GM12878 (cell line): ENCODE measurements at regions not wholly inside any gene's neighbourhood (a gene's known extent, or its start where the extent isn't known, plus 50 kb on each side); places are given as distances from the start of the nearest gene placed in this dataset.

Source experiments
- ATAC-seq: fragments of 200-7000 bp; cut with Tn5 transposase; 3 replicates; pipeline ENCODE4 v1.9.1; 2020; ENCODE audit warnings: mild to moderate bottlenecking, moderate library complexity
- BruUV-seq: library from RNA; stranded (reverse); fragments of 400-500 nt; replicated peaks from 2 replicates; lab custom pipeline; 2021; lab: Mats Ljungman, UMichigan
- CTCF ChIA-PET: fragments of 300-600 bp; sonication (Branson Sonifier 250); formaldehyde crosslinking; extraction: SDS; loops from one replicate; lab custom pipeline; 2021; ENCODE audit warnings: inconsistent platforms; lab: Yijun Ruan, JAX
- POLR2A ChIA-PET: fragments of 350-600 bp; formaldehyde crosslinking; extraction: SDS; loops from one replicate; lab custom pipeline; 2021; ENCODE audit warnings: inconsistent platforms; lab: Charles Lee
- RAD21 ChIA-PET: fragments of 300-600 bp; sonication (Branson Sonifier 250); formaldehyde crosslinking; loops from one replicate; lab custom pipeline; 2023; ENCODE audit warnings: antibody characterized with exemption; ENCODE audit not compliant: unreplicated experiment; lab: Charles Lee
- SMC1A ChIA-PET: fragments of 300-600 bp; sonication (Branson Sonifier 250); formaldehyde crosslinking; loops from one replicate; lab custom pipeline; 2023; ENCODE audit not compliant: unreplicated experiment, uncharacterized antibody; lab: Charles Lee
- DNase-seq: peaks from one replicate; pipeline ENCODE4 v3.0.0-alpha.2; 2011; ENCODE audit warnings: low read depth, low spot score
- FAIRE-seq: peaks from 3 replicates; lab custom pipeline; 2011; peaks lifted over from hg19 to GRCh38; lab: Jason Lieb, UNC
- H2AFZ ChIP-seq: 2 replicates; pipeline ENCODE4 v1.6.0; 2011; ENCODE audit warnings: low read depth, low read length, control low read depth; ENCODE audit not compliant: control insufficient read depth
- H3K27ac ChIP-seq: 2 replicates; pipeline ENCODE4 v1.5.1; 2011; ENCODE audit warnings: control low read depth; ENCODE audit not compliant: control insufficient read depth, insufficient read depth
- H3K27me3 ChIP-seq, 2 experiments: replicated peaks in 1 of 2; 2 replicates each; pipeline versions ENCODE4 v1.6.0 to v1.6.1; 2011; ENCODE audit warnings: low read length in 1 of 2; ENCODE audit not compliant: control insufficient read depth in 2 of 2, insufficient read depth in 2 of 2
- H3K36me3 ChIP-seq, 2 experiments: 2 replicates each; pipeline ENCODE4 v1.5.1; 2011; ENCODE audit warnings: low read length in 1 of 2; ENCODE audit not compliant: control insufficient read depth in 2 of 2, insufficient read depth in 2 of 2
- H3K4me1 ChIP-seq: 2 replicates; pipeline ENCODE4 v1.6.1; 2011; ENCODE audit warnings: mild to moderate bottlenecking, low read length, moderate library complexity, mixed read lengths; ENCODE audit not compliant: control insufficient read depth, insufficient read depth
- H3K4me2 ChIP-seq: 2 replicates; pipeline ENCODE4 v1.6.0; 2011; ENCODE audit warnings: control low read depth; ENCODE audit not compliant: control insufficient read depth, insufficient read depth
- H3K4me3 ChIP-seq: fragments of 200-600 bp; sonication (generic); 2 replicates; pipeline ENCODE4 v1.5.1; 2016
- H3K79me2 ChIP-seq: 2 replicates; pipeline ENCODE4 v1.6.0; 2011; ENCODE audit warnings: low read length; ENCODE audit not compliant: control insufficient read depth, insufficient read depth
- H3K9ac ChIP-seq: 2 replicates; pipeline ENCODE4 v1.8.0; 2011; ENCODE audit warnings: low read length, control low read depth, mixed read lengths; ENCODE audit not compliant: control insufficient read depth, insufficient read depth
- H3K9me3 ChIP-seq: replicated peaks from 3 replicates; pipeline ENCODE4 v1.5.1; 2011; ENCODE audit warnings: mild to moderate bottlenecking, low read length; ENCODE audit not compliant: control insufficient read depth, insufficient read depth
- H4K20me1 ChIP-seq: 2 replicates; pipeline ENCODE4 v1.6.0; 2011; ENCODE audit not compliant: control insufficient read depth, insufficient read depth
- CBX3 ChIP-seq: fragments of 200-600 bp; sonication (generic); IDR thresholded peaks from 2 replicates; pipeline ENCODE4 v1.6.1; 2016; ENCODE audit warnings: low read depth, borderline replicate concordance
- CHD4 ChIP-seq: fragments of 200-600 bp; sonication (generic); IDR thresholded peaks from 2 replicates; pipeline ENCODE4 v1.6.1; 2016; ENCODE audit warnings: mild to moderate bottlenecking
- CTCF ChIP-seq, 3 experiments: IDR thresholded peaks in 2 of 3; conservative IDR thresholded peaks in 1 of 3; 2 replicates each; pipeline ENCODE4 v1.5.1; 2011; ENCODE audit warnings: low read depth in 3 of 3, low read length in 3 of 3, mild to moderate bottlenecking in 3 of 3, control low read depth in 2 of 3, moderate library complexity in 2 of 3, inconsistent platforms in 1 of 3, mixed read lengths in 1 of 3; ENCODE audit not compliant: control insufficient read depth in 2 of 3, insufficient read depth in 1 of 3; ENCODE audit errors: extremely low read depth in 1 of 3
- MAX ChIP-seq: IDR thresholded peaks from 2 replicates; pipeline ENCODE4 v1.6.1; 2012; ENCODE audit warnings: low read depth, low read length, improper control_type of control experiment
- NFXL1 ChIP-seq: fragments of 450-650 bp; IDR thresholded peaks from 2 replicates; pipeline ENCODE4 v1.6.1; 2017; ENCODE audit warnings: antibody characterized with exemption, mild to moderate bottlenecking, borderline replicate concordance
- PBX3 ChIP-seq: IDR thresholded peaks from 2 replicates; pipeline ENCODE4 v1.6.1; 2011; ENCODE audit warnings: mild to moderate bottlenecking, low read depth, low read length, moderate library complexity; ENCODE audit not compliant: insufficient replicate concordance
- RUNX3 ChIP-seq: IDR thresholded peaks from 2 replicates; pipeline ENCODE4 v1.6.1; 2012; ENCODE audit warnings: low read length, inconsistent platforms
- SIN3A ChIP-seq: IDR thresholded peaks from 2 replicates; pipeline ENCODE4 v1.6.1; 2012; ENCODE audit warnings: low read depth, low read length, improper control_type of control experiment
- SRF ChIP-seq, 2 experiments: IDR thresholded peaks; 2 replicates each; pipeline ENCODE4 v1.6.1; 2011; ENCODE audit warnings: low read depth in 2 of 2, low read length in 2 of 2, mild to moderate bottlenecking in 1 of 2, moderate library complexity in 1 of 2
- ZNF217 ChIP-seq: fragments of 450-650 bp; IDR thresholded peaks from 2 replicates; pipeline ENCODE4 v1.6.1; 2017; ENCODE audit warnings: antibody characterized with exemption, mild to moderate bottlenecking
- ZNF384 ChIP-seq: IDR thresholded peaks from 2 replicates; pipeline ENCODE4 v1.6.1; 2012; ENCODE audit warnings: low read depth, mild to moderate bottlenecking, low read length, improper control_type of control experiment, borderline replicate concordance
- in situ Hi-C: fragments of 300-500 bp; cut with MboI; formaldehyde crosslinking; loops from 9 replicates; pipeline ENCODE4 v1.14.3; 2018; ENCODE audit warnings: mixed read lengths
- intact Hi-C: fragments of 100-400 bp; cut with micrococcal nuclease; formaldehyde crosslinking; loops from one replicate; pipeline ENCODE4 v1.14.2; 2022; ENCODE audit not compliant: unreplicated experiment

- BruUV-seq, result no TSS peak
- ChIA-PET POLR2A (no interaction called here), SMC1A (no interaction called here), RAD21 (no interaction called here), CTCF (interaction anchor here (1.4 kb wide), 1 partner anchor 26 kb away, joined by 5 read pairs; no protein-coding TSS in a partner anchor)
- no peaks in the 10 kb centered on the region for H4K20me1 ChIP-seq
- no peak for DNase-seq
- no peak for ATAC-seq
- H3K27ac ChIP-seq, result no peak overlapping the region
- no peaks in the 10 kb centered on the region for H3K27me3 ChIP-seq
- no peak overlapping the region for H3K4me2 ChIP-seq
- H3K36me3 ChIP-seq, result no peaks in the 10 kb centered on the region
- TF ChIP-seq ZNF384, result no peak
- no peak for TF ChIP-seq ZNF217
- TF ChIP-seq MAX, result no peak
- TF ChIP-seq CTCF (IDR thresholded peaks at IDR 0.05 in 2 of 3, conservative IDR thresholded peaks at IDR 0.05 in 1 of 3; ENCODE audit: control insufficient read depth in 2 of 3, extremely low read depth in 1 of 3, insufficient read depth in 1 of 3, low read depth in 3 of 3, low read length in 3 of 3), result no peak
- no peak for TF ChIP-seq SIN3A
- TF ChIP-seq NFXL1, result no peak
- TF ChIP-seq CHD4, result no peak
- no peak for TF ChIP-seq PBX3
- TF ChIP-seq SRF (IDR thresholded peaks at IDR 0.05; ENCODE audit: low read depth in 2 of 2, low read length in 2 of 2), result no peak
- TF ChIP-seq RUNX3, result no peak
- no peak for TF ChIP-seq CBX3
- in situ Hi-C loops, result no loop called here
- H2AFZ ChIP-seq, result no peak overlapping the region
- no peaks in the 10 kb centered on the region; the same call in 2 of the 3 replicates for H3K9me3 ChIP-seq
- H3K9ac ChIP-seq, result no peak overlapping the region
- H3K79me2 ChIP-seq, result no peaks in the 10 kb centered on the region
- peaks cover 3% of the 10 kb centered on the region for H3K4me1 ChIP-seq
- intact Hi-C loops, result no loop called here
- H3K4me3 ChIP-seq, result no peak overlapping the region
- no peak for FAIRE-seq
Observed at GRCh38 chr3:113062705-113063104, 71.9 kb downstream of the GTPBP8 start.
